Hypothalamus (tissue), 51 donors: ENCODE measurements at regions not wholly inside any gene's neighbourhood (a gene's known extent, or its start where the extent isn't known, plus 50 kb on each side); places are given as distances from the start of the nearest gene placed in this dataset.
"Not testable (repeated sequence)": the region's sequence is repeated elsewhere in the genome, so short reads cannot be mapped to it uniquely, and the experiment has no call there.

Source experiments
- DNase-seq, 51 donors: peaks; one replicate each; lab custom pipeline; 2025; lab: John Stamatoyannopoulos, UW

- no peak for DNase-seq
Observed at GRCh38 chr11:82539669-82540068, 194.0 kb downstream of the FAM181B start.

DNA sequence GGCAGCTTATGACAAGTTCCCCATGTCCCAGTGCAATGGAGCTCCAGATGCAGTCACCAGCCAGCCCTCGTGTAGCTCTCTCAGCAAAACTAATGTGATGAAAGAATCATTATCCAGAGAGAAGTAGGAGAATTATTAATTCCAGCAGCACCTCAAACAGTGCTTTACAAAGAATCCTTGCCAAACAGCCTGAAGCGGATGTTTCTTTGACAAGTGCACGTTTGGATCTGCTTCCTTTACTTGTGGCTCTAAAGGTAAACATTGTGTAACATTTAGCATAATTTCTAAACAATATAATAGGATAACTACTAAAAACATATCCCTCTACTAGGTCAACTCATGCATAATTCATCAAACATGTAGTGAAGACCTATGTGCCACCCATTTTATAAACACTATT lies 197.0 kb downstream of the FAM181B start:
- no peak for DNase-seq

DNA sequence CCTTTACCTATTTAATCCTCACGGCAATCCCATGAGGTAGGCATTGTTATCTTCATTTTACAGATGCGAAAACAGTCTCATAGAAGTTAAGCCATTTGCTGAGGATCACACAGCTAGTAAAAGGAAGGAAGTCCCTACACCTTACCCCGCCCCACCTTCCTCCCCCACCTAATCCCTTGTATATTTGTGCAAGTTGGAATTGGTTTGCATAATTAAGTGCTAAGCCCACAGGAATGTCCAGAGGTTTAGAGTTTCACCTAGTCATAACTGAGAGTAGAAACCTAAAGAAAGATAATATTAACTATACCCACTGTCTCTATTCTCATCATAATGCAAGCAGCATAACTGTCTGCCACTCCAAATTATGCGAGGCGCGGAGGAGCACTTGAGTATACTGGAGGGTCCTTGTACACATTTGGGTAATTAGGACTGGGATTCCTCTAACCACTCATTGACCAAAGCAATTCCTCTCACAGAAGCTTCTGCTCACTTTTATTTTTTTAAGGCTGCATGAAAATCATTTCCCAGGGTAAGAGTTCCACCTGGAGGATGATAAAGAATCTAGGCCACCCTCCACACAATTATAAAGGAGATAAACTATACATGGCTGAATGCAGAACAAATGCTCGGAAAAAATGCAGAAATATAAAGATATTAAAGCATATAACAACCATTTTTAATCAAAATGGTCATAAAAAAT lies 199.9 kb downstream of the FAM181B start:
- DNase-seq = no peak

- no peak for DNase-seq
Observed at GRCh38 chr11:82529936-82530335, 203.7 kb downstream of the FAM181B start.

GRCh38 chr11:82527081-82527584 lies 206.5 kb downstream of the FAM181B start:
- DNase-seq = no peak

DNA sequence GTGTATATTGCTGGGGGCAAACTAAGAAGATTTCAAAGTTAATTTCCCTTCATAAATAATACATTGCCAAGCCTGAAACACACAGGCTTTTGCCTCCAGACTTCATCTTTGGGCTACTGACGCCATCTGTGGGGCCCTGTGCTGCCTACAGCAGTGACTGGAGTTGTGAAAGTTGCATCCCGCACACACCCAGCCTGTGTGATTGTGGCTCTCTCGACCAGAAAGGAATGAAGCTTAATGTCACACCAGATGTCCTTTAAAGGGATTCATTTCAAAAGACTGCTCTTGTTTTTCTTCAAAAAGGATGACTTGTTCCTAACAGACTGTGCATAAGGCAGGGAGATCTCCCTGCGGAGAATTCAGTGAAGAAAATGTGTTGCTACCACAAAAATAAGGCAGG lies 210.5 kb downstream of the FAM181B start:
- DNase-seq = peak in 21 of 51 donors; percentile 2 to 55 (median 16)

DNA sequence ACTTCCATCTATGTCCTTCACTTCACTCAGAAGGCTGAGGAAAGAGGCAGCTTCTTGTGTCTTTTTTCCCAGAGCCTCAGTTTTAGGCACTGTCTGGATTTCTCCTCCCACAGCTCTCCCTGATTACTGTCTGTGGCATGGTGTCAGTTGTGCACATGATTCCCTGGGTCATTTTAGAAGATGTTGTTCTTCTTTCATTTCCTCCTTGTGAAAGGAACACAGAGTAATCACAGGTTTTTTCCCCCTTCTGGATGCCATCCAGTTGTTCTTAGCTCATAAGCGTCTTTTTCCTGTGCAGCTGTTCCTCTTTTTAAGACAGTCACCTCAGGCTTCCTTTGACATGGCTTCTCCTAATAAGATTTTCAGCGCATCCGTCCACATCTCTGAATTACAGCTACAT lies 212.2 kb downstream of the FAM181B start:
- peak in 5 of 51 donors; percentile 4 to 34 (median 7) for DNase-seq

- no peak for DNase-seq
Observed at GRCh38 chr11:82507288-82507687, 226.4 kb downstream of the FAM181B start.

DNA sequence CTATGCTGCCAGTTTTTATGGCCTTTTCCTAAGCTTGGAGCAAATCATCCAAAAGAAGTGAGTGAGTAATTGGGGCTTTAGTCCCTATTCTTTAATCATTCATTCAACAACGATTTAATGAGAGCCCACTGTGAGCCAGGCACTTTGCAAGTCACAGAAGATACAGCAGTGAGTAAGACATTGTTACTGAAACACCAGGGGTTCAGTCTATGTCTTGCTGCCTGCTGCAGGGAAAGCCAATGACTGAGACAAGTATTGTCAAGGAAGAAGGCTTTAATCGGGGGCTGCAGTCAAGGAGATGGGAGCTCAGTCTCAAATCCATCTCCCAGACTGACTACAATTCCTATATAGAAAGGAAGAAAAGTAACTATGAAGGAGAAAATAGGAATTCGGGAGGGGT lies 228.3 kb downstream of the FAM181B start:
- DNase-seq = no peak

- not testable (repeated sequence) for DNase-seq
Observed at GRCh38 chr11:82501174-82501573, 232.5 kb downstream of the FAM181B start.

GRCh38 chr11:82494988-82495432 lies 238.7 kb downstream of the FAM181B start:
- no peak for DNase-seq

- DNase-seq = no peak
Observed at GRCh38 chr11:82474876-82475275, 258.8 kb downstream of the FAM181B start.

DNA sequence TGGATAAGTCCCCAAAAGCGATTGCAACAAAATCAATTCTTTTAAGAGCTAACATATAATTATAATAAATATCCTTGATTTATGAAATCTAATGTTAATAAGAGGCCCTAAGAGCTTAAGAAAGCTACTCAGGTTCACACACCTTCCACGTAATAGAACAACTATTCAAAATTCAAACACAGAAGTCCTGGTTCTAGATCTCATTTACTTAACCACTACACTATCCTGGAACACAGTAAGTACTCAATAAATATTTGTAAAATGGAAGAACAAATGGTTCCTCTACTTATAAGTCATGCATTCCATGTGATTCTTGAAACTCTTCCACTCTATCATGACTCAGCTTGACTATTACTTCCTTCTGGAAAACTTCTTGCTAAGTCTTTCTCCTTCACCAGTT lies 268.2 kb downstream of the FAM181B start:
- DNase-seq = no peak

- no peak for DNase-seq
Observed at GRCh38 chr11:82462608-82463242, 270.9 kb downstream of the FAM181B start.

GRCh38 chr11:82458761-82459160 lies 274.9 kb downstream of the FAM181B start:
- DNase-seq = no peak

GRCh38 chr11:82458147-82458546 lies 275.5 kb downstream of the FAM181B start:
- no peak for DNase-seq

DNA sequence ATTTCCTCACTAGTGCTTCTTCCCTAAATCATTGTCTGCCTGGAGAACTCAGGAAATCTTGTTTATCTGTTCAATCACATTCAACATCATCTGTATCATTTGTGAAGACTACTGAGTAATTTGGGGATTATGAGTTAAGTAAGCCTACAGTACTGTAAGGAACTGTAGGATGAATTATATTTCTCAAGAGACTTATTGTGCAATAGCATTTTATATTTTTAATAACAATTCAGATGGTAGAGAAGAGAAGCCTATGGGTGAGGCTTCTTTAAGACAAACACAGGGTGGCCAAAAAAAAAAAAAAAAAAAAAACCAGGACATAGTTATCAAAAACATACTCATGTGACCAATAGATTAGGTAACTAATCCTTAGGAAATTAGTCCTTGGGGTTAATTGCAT lies 282.7 kb downstream of the FAM181B start:
- no peak for DNase-seq

GRCh38 chr11:82406611-82407010 lies 327.1 kb downstream of the FAM181B start:
- no peak for DNase-seq

- DNase-seq = no peak
Observed at GRCh38 chr11:82405421-82405820, 328.2 kb downstream of the FAM181B start.

GRCh38 chr11:82404981-82405380 lies 328.7 kb downstream of the FAM181B start:
- no peak for DNase-seq

DNA sequence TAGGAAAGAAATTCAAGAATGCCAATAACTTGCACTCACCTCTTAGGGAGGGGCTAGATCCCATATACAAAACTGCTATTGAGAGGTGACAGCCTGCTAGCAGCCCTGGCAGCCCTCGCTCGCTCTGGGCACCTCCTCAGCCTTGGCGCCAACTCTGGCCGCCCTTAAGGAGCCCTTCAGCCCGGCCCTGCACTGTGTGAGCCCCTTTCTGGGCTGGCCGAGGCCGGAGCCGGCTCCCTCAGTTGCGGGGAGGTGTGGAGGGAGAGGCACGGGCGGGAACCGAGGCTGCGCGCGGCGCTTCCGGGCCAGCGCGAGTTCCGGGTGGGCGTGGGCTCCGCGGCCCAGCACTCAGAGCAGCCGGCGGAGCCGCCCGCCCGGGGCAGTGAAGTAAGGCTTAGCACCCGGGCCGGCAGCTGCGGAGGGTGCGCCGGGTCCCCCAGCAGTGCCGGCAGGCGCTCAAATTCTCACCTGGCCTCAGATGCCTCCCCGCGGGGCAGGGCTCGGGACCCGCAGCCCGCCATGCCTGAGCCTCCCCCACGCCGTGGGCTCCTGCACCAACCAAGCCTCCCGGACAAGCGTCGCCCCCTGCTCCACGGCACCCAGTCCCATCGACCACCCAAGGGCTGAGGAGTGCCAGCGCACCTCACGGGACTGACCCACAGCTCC lies 329.9 kb downstream of the FAM181B start:
- no peak for DNase-seq
